ENCODE measurements at regions not wholly inside any gene's neighbourhood (a gene's known extent, or its start where the extent isn't known, plus 50 kb on each side); places are given as distances from the start of the nearest gene placed in this dataset.
"Not testable (repeated sequence)": the region's sequence is repeated elsewhere in the genome, so short reads cannot be mapped to it uniquely, and the experiment has no call there.

DNA sequence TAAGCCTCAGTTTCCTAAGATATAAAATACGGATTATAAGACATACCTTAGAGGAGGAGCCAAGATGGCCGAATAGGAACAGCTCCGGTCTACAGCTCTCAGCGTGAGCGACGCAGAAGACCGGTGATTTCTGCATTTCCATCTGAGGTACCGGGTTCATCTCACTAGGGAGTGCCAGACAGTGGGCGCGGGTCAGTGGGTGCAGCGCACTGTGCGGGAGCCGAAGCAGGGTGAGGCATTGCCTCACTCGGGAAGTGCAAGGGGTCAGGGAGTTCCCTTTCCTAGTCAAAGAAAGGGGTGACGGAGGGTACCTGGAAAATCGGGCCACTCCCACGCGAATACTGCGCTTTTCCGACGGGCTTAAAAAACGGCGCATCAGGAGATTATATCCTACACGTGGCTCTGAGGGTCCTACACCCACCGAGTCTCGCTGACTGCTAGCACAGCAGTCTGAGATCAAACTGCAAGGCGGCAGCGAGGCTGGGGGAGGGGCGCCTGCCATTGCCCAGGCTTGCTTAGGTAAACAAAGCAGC lies 1877.1 kb upstream of the C9orf72 start:
- Mint-ChIP-seq H3K36me3 (peaks cover 0 to 13% of the 10 kb centered on the region in 2 donors), H3K9me3 (peaks cover 9 to 17% of the 10 kb centered on the region in 2 donors)
- H3K27ac Mint-ChIP-seq; ATAC-seq; DNase-seq (ENCODE audit: low spot score in 2 of 2): not testable (repeated sequence)

DNA sequence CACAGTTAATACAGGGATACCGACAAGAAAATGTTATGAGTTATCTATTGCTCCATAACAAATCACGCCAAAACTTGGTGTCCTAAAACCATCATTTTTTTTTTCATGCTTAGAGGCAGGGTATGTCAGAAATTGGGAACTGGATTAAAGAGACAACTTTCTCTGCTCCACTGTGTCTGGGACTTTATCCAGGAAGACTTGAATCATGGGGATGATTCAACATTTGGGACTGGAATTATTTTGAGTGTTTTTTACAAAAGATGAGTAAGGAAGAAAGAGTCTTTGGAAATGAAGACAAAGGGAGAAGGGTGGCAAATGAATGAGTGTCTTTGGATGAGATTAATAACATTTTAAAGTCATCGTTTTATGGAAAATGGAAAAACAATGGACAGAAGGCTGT lies 1883.7 kb upstream of the C9orf72 start:
- ATAC-seq (no peak), DNase-seq (ENCODE audit: low spot score in 2 of 2) (no peak)
- H3K27ac Mint-ChIP-seq: no peak overlapping the region
- peaks cover 0 to 6% of the 10 kb centered on the region in 2 donors for H3K36me3 Mint-ChIP-seq
- H3K9me3 Mint-ChIP-seq: peaks cover 26 to 32% of the 10 kb centered on the region in 2 donors

DNA sequence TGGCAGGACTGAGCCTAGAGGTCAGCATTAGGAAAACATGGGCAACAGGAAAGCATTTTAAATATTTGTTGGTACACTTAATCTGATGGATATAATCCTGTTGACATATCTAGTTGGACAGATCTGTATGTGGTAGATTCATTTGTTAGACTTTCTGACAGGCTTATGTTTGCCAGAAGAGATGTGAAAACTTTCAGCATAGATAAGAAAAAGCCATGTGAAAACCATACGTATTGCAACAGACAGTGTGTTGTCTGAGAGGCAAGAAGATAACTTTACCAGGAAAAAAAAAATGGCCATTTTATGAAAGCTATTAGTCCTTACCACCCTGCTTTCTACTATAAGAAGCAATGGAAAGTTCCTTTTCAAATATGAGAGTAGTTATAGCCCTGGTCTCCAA lies 1902.2 kb upstream of the C9orf72 start:
- no peak overlapping the region for H3K27ac Mint-ChIP-seq
- H3K36me3 Mint-ChIP-seq: peaks cover 0 to 14% of the 10 kb centered on the region in 2 donors
- DNase-seq (ENCODE audit: low spot score in 2 of 2): no peak
- peaks cover 22 to 38% of the 10 kb centered on the region in 2 donors for H3K9me3 Mint-ChIP-seq
- no peak for ATAC-seq

DNA sequence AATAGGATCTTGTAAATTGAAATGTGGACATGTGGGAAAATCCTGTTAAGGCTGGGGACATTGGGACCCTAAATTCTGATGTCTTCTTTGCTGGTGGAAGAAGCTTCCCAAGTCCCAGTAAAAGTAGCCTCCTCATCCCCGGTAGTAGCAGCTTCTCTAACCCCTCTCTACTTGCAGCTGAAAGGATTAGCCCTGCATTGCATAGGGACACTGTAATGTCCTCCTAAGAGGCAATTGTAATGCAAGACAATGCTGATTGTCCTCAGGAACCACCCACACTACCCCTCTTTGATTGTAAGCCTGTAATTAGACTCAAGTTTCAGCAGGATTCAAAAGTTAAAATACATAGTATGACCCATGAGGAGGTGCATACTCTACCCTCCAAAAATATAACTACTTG lies 1938.4 kb upstream of the C9orf72 start:
- Mint-ChIP-seq H3K27ac (no peak overlapping the region), H3K9me3 (peaks cover 6 to 19% of the 10 kb centered on the region in 2 donors), H3K36me3 (no peaks in the 10 kb centered on the region)
- ATAC-seq (no peak), DNase-seq (ENCODE audit: low spot score in 2 of 2) (no peak)

DNA sequence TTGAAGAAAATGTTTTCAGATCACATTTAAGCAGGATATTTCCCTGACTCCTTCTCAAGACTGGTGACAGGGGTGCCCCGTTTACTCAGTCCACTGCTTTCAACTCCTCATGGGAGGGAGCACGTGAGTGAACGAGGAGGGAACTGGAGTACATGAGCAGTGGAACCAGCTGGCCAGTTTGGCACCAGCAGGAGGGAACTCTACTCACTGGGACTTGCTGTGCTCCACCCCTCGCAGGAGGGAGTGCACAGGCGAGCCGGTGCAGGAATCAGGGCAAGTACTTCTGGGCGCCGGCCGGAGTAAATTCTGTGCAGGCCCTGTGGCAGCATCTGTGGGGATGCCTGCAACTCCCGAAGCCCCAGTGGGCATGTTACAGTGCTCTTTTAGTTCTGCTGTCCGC lies 1941.1 kb upstream of the C9orf72 start:
- Mint-ChIP-seq H3K27ac (no peak overlapping the region), H3K36me3 (no peaks in the 10 kb centered on the region), H3K9me3 (peaks cover 6 to 10% of the 10 kb centered on the region in 2 donors)
- ATAC-seq (no peak), DNase-seq (ENCODE audit: low spot score in 2 of 2) (no peak)

DNA sequence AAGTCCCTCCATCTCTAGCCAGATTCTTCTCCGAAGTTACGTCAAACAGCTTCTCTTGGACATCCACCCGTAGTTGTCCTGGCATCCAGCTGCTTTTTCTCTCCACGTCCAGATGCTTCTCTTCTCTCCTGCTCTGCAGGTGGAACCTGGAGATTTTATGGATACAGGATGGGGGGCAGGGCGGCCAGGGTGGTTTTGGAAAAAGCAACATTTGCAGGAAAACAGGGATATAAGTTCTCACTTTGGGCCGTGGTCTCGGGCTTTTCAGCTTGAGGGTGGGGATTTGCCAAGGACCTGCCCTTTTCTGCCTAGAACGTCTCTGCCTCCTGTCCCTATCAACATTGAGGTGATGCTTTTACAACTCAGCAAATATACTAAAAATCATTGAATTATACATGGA lies 1941.6 kb upstream of the C9orf72 start:
- no peak for ATAC-seq
- Mint-ChIP-seq H3K27ac (no peak overlapping the region), H3K36me3 (no peaks in the 10 kb centered on the region), H3K9me3 (peaks cover 6 to 13% of the 10 kb centered on the region in 2 donors)
- no peak for DNase-seq (ENCODE audit: low spot score in 2 of 2)

DNA sequence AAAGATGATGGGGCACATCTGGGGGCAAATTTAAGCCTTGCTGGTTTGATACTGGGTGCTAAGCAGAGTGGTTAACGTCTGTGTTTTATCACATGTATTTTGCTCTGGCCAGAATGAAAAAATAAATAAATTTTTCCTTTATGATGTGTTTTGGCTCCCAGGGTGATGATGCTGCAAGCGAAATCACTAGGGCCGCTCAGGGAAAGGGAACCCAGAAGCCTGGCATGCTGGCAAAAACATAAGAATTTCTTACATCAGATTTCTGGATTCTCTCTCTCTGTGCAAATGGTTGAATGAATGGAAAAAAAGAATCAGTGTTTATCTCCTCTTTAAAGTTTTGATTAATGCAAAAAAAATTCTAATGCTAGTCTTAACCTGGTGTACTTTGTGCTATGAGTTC lies 1975.2 kb upstream of the C9orf72 start:
- DNase-seq (ENCODE audit: low spot score in 2 of 2) (no peak), ATAC-seq (no peak)
- Mint-ChIP-seq H3K36me3 (no peaks in the 10 kb centered on the region), H3K9me3 (peaks cover 8 to 13% of the 10 kb centered on the region in 2 donors), H3K27ac (no peak overlapping the region)

DNA sequence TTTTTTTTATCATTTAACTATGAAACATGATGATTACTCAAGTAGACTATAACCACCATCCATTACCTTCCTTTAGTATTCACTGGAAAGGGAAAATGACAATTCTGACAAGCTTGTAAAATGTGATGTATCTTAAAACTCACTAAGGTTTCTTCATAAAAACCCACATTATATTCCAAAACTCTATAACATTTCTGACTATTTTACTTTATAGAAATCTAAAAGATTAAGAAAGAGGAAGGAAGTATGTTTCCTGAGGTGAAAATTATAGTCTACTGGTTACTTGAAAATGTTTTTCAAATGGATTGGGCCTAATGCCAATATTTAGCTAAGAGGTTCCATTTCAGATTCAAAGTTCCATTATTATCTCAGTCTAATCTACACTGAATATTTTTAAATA lies 1982.2 kb upstream of the C9orf72 start:
- H3K27ac Mint-ChIP-seq: no peak overlapping the region
- ATAC-seq (no peak), DNase-seq (ENCODE audit: low spot score in 2 of 2) (no peak)
- peaks cover 0 to 6% of the 10 kb centered on the region in 2 donors for H3K9me3 Mint-ChIP-seq
- H3K36me3 Mint-ChIP-seq: no peaks in the 10 kb centered on the region

DNA sequence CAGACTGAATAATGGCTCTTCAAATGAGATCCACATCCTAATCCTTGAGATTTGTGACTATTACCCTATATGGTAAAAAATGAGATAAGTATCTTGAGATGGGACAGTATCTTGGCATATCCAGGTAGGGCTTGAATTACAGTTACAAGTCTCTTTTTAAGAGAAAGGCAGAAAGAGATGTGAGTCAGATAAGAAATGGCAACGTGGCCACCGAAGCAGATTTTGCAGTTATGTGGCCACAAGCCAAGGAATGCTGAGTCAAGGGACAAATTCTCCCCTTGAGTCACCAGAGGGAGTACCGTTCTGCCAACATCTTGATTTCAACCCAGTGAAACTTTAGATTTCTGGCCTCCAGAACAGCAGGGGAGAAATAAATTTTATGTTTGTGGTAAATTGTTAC lies 1983.0 kb upstream of the C9orf72 start:
- ATAC-seq (no peak), DNase-seq (ENCODE audit: low spot score in 2 of 2) (no peak)
- H3K27ac Mint-ChIP-seq: no peak overlapping the region
- peaks cover 0 to 6% of the 10 kb centered on the region in 2 donors for H3K9me3 Mint-ChIP-seq
- H3K36me3 Mint-ChIP-seq: no peaks in the 10 kb centered on the region

DNA sequence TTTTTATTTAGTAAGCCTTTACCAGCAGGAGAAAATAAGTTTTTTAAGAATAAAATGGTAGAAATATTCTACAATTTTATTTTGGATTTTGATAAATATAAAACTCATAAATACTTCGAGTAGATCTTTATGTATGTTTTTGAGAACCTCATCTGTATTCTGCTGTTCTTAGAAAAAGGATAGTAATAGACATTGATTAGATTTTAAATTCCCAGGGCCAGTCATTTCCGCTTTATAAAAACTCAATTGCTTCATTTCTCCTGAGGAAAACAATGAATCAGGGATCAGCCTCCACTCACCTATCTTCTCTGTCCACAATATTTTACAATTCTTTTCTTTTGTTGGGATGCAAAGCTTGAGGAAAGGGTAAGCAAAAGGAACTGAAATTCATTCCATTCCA lies 1983.5 kb upstream of the C9orf72 start:
- ATAC-seq: no peak
- H3K27ac Mint-ChIP-seq: no peak overlapping the region
- H3K36me3 Mint-ChIP-seq: no peaks in the 10 kb centered on the region
- DNase-seq (ENCODE audit: low spot score in 2 of 2): no peak
- peaks cover under 1 to 6% of the 10 kb centered on the region in 2 donors for H3K9me3 Mint-ChIP-seq

DNA sequence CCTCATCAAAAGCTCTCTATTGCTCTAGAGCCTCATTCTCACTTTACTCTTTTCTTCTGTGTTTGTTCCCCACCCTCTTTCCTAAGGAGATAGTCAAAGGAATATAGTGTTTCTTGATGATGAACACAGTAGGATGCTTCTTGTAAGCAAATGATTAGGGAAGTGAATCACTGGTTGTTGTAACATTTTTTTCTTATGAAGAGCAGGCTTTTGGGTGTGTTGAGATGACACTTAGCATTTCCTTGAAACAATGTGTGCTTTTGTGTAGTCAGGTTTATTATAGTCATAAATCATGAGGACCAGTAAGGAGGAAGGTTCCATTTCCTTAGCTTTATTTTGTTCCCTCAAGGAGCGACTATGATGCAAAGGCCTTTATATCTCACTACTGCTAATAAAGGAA lies 1991.3 kb upstream of the C9orf72 start:
- DNase-seq (ENCODE audit: low spot score in 2 of 2): no peak
- ATAC-seq: no peak
- peaks cover 14 to 17% of the 10 kb centered on the region in 2 donors for H3K9me3 Mint-ChIP-seq
- no peak overlapping the region for H3K27ac Mint-ChIP-seq
- no peaks in the 10 kb centered on the region for H3K36me3 Mint-ChIP-seq

DNA sequence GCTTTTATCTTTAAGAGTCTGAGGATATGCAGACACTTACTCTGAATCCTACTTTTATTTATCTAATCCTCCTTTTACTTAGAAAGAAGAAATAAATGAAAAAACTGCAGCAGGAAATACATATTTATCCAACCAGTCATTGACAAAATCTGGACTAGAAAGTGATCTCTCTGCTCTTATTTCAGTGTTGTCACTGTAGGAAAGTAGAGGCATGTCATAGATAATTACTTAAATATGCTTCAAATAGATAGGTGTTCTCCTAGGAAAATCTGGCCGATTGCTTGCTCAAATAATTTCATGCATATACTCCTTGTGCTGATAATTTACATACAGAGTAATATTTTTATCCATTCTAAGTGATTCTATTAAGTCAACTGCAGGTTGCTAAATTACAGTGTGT lies 2001.9 kb upstream of the C9orf72 start:
- ATAC-seq: no peak
- no peaks in the 10 kb centered on the region for H3K36me3 Mint-ChIP-seq

DNA sequence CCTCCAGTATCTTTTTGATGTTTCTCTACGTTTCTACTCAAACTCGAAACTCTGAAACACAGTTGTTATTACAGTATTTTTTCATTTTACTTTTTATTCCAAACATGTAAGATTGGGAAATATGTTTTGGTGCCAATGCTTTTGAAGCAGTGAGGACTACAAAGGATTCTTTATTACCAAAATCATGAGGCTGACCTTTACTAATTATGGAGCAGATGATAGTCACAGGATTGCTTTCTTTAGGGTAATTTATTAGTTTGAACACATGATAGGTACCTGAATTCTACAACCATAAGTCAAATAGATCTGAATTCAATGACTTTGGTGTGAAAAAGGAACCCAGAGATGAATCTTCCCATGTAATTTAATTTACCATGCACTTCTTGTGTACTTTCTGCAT lies 2015.1 kb upstream of the C9orf72 start:
- ATAC-seq (no peak), DNase-seq (ENCODE audit: low spot score in 2 of 2) (no peak)
- no peaks in the 10 kb centered on the region for H3K36me3 Mint-ChIP-seq
- H3K9me3 Mint-ChIP-seq: peaks cover 14 to 21% of the 10 kb centered on the region in 2 donors
- H3K27ac Mint-ChIP-seq: no peak overlapping the region

More for the DNA sequence above, 2001.9 kb upstream of the C9orf72 start:
- DNase-seq (ENCODE audit: low spot score in 2 of 2): no peak
- Mint-ChIP-seq H3K27ac (no peak overlapping the region), H3K9me3 (peaks cover 0 to 3% of the 10 kb centered on the region in 2 donors)

DNA sequence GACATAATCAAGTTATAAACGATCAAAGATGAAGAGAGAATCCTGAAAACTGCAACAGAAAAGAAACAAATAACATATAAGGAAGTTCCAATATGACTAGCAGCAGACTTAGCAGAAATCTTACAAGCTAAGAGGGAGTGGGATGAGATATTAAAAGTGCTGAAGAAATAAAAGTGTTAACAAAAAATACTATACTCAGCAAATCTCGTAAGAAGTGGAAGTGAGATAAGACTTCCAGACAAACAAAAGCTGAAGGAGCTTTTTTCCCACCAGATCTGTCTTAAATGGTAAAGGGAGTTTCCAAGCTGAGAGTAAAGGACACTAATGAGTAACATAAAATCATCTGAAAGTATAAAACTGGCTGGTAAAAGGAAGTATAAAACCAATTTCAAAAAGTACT lies 2036.0 kb upstream of the C9orf72 start:
- no peak for DNase-seq (ENCODE audit: low spot score in 2 of 2)
- ATAC-seq: no peak
- Mint-ChIP-seq H3K27ac (no peak overlapping the region), H3K9me3 (peaks cover 4 to 25% of the 10 kb centered on the region in 2 donors), H3K36me3 (no peaks in the 10 kb centered on the region)

DNA sequence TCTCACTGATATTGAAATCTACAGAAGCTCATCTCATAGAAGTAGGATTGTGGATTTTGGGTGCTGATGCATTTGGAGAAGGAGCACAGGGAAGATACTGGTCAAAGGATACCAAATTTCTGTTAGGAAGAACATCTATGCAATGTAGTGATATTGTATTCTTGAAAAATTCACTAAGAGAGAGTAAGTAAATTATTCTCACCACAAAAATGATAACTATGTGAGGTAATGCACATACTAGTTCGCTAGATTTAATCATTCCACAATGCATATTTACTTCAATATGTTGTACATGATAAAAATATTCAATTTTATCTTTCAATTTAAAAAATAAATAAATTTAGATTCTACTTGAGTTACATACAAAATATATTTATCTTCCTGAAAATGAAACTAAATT lies 2040.5 kb upstream of the C9orf72 start:
- Mint-ChIP-seq H3K36me3 (no peaks in the 10 kb centered on the region), H3K27ac (no peak overlapping the region), H3K9me3 (peaks cover 4 to 19% of the 10 kb centered on the region in 2 donors)
- no peak for ATAC-seq
- DNase-seq (ENCODE audit: low spot score in 2 of 2): no peak

DNA sequence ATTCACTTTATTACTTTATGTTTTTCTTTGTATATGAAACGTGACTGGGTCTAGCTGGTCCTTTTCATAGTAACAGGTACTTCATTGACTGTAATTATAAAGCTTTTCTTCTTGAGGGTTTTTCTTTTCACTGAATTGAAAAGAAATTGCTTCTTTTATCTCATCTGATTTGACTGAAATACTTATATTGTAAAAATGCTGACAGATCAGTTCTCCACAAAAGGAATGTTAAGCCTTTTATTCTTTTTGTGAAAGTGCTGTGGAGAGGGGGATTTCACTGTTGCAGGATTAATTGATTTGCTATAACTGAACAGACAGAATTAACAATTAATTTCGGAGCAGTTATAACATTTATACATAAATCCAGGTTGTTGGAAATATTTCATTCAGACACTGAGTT lies 2043.6 kb upstream of the C9orf72 start:
- Mint-ChIP-seq H3K9me3 (peaks cover 0 to 12% of the 10 kb centered on the region in 2 donors), H3K27ac (no peak overlapping the region), H3K36me3 (peaks cover 0 to 5% of the 10 kb centered on the region in 2 donors)
- ATAC-seq (no peak), DNase-seq (ENCODE audit: low spot score in 2 of 2) (no peak)

DNA sequence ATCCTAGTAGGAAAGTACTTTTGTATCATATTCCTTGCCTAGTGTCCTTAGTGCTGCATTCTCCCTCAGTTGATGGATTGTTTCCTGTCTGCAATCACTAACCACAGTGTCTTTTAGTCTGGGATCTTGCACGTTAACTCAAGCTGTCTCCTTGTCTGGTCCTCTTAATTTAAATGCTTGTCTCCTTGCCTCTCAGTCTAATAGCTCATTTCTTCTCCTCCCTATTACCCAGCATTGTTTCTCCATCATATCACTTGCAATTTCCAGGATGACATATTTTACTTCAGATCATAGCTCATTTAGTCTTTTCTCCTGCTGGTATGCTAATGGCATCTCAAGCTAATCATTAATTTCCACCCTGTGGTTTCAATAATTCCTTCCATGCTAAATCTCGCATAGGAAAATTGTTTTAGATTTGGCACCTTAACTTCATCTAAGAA lies 2052.0 kb upstream of the C9orf72 start:
- H3K36me3 Mint-ChIP-seq: peaks cover 0 to 11% of the 10 kb centered on the region in 2 donors
- H3K9me3 Mint-ChIP-seq: peaks cover 13% of the 10 kb centered on the region in 2 donors
- no peak for ATAC-seq
- H3K27ac Mint-ChIP-seq: no peak overlapping the region
- no peak for DNase-seq (ENCODE audit: low spot score in 2 of 2)

DNA sequence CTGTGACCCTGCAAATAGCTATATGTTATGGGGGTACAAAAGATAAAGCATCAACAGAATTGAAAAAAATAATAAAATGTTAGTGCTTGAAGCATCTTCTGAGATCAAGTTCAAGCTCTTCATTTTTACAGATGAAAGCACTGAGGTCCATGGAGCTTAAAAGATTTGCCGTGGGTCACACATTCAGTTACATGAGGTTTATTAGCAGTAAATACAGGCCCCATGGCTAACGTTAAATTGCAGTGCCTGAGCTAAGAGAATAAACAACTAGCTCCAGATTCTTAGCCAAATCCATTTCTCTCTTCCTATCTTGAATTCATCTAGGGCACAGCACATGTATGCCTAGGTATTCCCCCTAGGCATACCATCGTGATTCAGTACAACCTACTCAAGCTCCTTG lies 2052.7 kb upstream of the C9orf72 start:
- Mint-ChIP-seq H3K36me3 (peaks cover 0 to 7% of the 10 kb centered on the region in 2 donors), H3K9me3 (peaks cover 13% of the 10 kb centered on the region in 2 donors), H3K27ac (no peak overlapping the region)
- ATAC-seq (no peak), DNase-seq (ENCODE audit: low spot score in 2 of 2) (no peak)
